Activated CD4-positive, alpha-beta T cell treated with anti-CD3 and anti-CD28 coated beads, Interleukin-2, amount 10 ng/mL, durations not matched to agents 24 days and 14 days (primary cell): ENCODE measurements at regions not wholly inside any gene's neighbourhood (a gene's known extent, or its start where the extent isn't known, plus 50 kb on each side); places are given as distances from the start of the nearest gene placed in this dataset.

Experiments
- DNase-seq: peaks from one replicate; pipeline ENCODE4 v3.0.0; 2022
- H3K27ac Mint-ChIP-seq: one replicate; pipeline ENCODE4 v1.8.0; 2022; ENCODE audit warnings: mild to moderate bottlenecking, mixed read lengths
- H3K27me3 Mint-ChIP-seq: one replicate; pipeline ENCODE4 v1.8.0; 2022; ENCODE audit warnings: mixed read lengths
- H3K36me3 Mint-ChIP-seq: one replicate; pipeline ENCODE4 v1.8.0; 2022; ENCODE audit warnings: low read depth, mild to moderate bottlenecking, mixed read lengths
- H3K4me1 Mint-ChIP-seq: one replicate; pipeline ENCODE4 v1.8.0; 2021; ENCODE audit warnings: mixed read lengths
- H3K4me3 Mint-ChIP-seq: one replicate; pipeline ENCODE4 v1.8.0; 2022; ENCODE audit warnings: mild to moderate bottlenecking, moderate library complexity, mixed read lengths
- H3K9me3 Mint-ChIP-seq: one replicate; pipeline ENCODE4 v1.8.0; 2021; ENCODE audit warnings: mixed read lengths
- intact Hi-C: fragments of 100-400 bp; cut with micrococcal nuclease; formaldehyde crosslinking; loops from one replicate; pipeline ENCODE4 v1.15.1; 2023

DNA sequence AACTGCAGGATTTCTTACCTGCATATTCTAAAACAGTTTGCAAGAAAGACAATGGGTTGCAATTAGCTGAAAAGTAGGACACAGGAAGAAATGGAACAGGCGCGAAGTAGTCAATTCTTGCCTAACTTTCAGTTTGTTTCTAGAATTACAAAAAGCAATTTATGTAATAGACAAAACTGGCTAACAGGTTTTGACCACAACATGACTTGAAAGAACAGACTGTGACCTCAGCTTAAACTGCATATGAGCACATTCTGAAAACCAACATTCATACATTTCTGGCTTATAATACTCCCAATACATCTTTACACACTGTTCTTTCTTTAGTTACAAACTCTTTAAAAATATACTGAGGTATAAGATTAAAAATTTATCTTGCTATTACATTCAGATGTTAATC, 405.9 kb upstream of the B3GALT2 start:
- no peak for DNase-seq
- intact Hi-C loops, result no loop called here
- peaks cover 1% of the 10 kb centered on the region for H3K27me3 Mint-ChIP-seq
- no peak overlapping the region for H3K4me3 Mint-ChIP-seq
- H3K27ac Mint-ChIP-seq, result no peak overlapping the region
- peaks cover 2% of the 10 kb centered on the region for H3K36me3 Mint-ChIP-seq
- H3K4me1 Mint-ChIP-seq, result peaks cover 17% of the 10 kb centered on the region
- peaks cover 12% of the 10 kb centered on the region for H3K9me3 Mint-ChIP-seq

DNA sequence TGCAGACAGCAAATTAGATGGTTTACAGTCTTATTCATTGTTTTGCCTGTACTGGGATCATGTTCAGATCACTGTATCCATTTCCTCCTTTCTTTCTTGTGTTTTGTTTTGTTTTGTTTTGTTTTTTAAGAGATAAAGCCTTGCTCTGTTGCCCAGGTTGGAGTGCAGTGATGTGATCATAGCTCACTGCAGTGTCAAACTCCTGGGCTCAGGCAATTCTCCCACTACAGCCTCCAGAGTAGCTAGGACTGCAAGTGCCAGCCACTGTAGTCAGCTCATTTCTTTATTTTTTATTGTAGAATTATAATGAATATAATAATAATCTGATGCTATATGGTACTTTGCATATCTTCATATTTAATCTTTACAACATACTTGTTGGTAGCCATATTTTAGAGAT, 403.7 kb upstream of the B3GALT2 start:
- H3K9me3 Mint-ChIP-seq, result peaks cover 4% of the 10 kb centered on the region
- H3K27ac Mint-ChIP-seq, result no peak overlapping the region
- intact Hi-C loops, result no loop called here
- H3K4me1 Mint-ChIP-seq, result peaks cover 17% of the 10 kb centered on the region
- no peak overlapping the region for H3K4me3 Mint-ChIP-seq
- H3K27me3 Mint-ChIP-seq, result no peaks in the 10 kb centered on the region
- no peak for DNase-seq
- H3K36me3 Mint-ChIP-seq, result no peaks in the 10 kb centered on the region

- H3K27ac Mint-ChIP-seq, result no peak overlapping the region
- H3K4me1 Mint-ChIP-seq, result peaks cover 17% of the 10 kb centered on the region
- no peak overlapping the region for H3K4me3 Mint-ChIP-seq
- intact Hi-C loops, result no loop called here
- no peak for DNase-seq
- H3K27me3 Mint-ChIP-seq, result no peaks in the 10 kb centered on the region
- H3K36me3 Mint-ChIP-seq, result no peaks in the 10 kb centered on the region
- peaks cover 4% of the 10 kb centered on the region for H3K9me3 Mint-ChIP-seq
Measured at GRCh38 chr1:193589597-193590040, 403.2 kb upstream of the B3GALT2 start.

DNA sequence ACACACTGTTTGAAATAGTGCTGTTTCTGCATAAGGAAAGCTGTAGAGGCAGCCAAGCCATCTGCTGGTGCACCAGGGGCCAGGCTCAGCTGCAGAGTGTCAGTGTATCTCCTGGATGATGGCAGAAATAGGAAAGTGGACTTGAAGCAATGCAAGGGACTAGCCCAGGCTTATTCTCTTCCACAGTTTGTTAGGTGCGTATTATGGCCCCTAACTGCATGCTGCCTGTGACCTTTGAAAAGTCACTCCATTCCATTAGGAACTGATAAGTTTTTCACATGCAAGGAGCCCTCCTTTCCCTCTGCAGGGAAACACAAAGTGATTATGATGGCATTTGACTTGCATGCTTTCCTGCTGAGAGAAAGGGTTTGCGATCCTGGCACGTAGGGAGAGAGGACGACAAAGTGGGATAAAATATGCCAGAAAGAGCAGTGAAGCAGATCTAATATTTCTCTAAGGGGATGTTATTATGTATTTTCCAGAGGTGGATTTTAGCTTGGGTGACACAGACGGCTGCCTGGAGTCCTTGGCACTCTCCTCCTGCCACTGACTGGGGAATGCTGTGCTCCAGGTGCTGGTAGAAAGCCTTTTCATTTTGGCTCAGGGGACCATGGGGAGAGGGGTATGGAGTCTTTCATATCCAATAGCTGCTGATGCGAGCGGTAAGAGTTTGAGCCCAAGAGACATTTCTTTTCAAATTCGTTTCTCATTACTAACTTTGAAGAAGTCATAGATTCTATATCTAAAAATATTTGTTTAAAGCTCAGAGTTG, 402.1 kb upstream of the B3GALT2 start:
- H3K4me1 Mint-ChIP-seq, result peaks cover 17% of the 10 kb centered on the region
- no peak overlapping the region for H3K27ac Mint-ChIP-seq
- intact Hi-C loops, result no loop called here
- H3K27me3 Mint-ChIP-seq, result no peaks in the 10 kb centered on the region
- no peak for DNase-seq
- peaks cover 4% of the 10 kb centered on the region for H3K9me3 Mint-ChIP-seq
- H3K4me3 Mint-ChIP-seq, result no peak overlapping the region
- no peaks in the 10 kb centered on the region for H3K36me3 Mint-ChIP-seq

DNA sequence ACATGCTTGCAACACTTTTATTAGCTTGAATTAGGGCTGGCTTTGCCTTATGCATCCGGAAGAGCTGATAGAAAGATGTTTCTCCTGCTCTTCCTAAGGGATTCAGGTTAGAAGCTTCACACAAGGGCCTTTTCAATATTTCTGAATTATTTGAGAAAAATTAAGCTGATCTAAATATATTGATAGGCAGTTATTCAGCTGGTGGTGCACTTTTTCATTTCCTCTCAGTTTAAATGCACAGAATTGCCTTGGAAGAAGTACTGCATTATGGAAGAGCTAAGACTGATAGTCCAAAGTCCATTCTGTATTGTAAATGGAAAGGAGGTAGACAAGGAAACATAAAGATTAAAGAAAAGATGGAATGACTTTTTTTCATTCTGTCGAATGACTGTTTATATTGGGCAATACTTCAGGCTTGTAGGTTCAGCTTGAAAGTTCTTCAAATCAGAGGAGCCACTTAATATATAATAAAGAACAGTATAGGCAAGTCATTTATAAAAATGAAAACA, 398.4 kb upstream of the B3GALT2 start:
- no peak for DNase-seq
- Mint-ChIP-seq H3K9me3 (peaks cover 9% of the 10 kb centered on the region), H3K4me1 (no peaks in the 10 kb centered on the region), H3K27me3 (no peaks in the 10 kb centered on the region), H3K4me3 (no peak overlapping the region), H3K36me3 (no peaks in the 10 kb centered on the region), H3K27ac (no peak overlapping the region)
- intact Hi-C loops, result no loop called here

DNA sequence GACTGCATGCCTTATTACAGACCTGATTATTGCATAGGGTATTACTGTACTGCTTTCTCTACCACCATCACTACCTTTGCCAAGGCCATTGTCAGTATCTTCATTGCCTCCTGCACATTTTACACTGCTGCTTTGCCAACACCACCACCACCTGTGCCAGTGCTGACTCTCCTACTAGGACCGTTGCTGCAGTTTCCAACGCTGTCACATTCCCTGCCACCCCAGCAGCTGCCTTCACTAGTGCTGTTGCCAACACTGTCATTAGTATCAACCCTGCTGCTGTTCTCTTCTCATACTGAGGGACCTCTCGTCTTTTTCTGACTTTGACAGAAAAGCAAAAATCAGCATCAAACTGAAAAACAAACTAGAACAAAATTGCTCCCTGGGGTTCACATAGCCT, 394.9 kb upstream of the B3GALT2 start:
- DNase-seq, result no peak
- no peaks in the 10 kb centered on the region for H3K4me1 Mint-ChIP-seq
- no peak overlapping the region for H3K4me3 Mint-ChIP-seq
- H3K27me3 Mint-ChIP-seq, result peaks cover 2% of the 10 kb centered on the region
- no peak overlapping the region for H3K27ac Mint-ChIP-seq
- H3K9me3 Mint-ChIP-seq, result peaks cover 9% of the 10 kb centered on the region
- intact Hi-C loops, result no loop called here
- no peaks in the 10 kb centered on the region for H3K36me3 Mint-ChIP-seq

DNA sequence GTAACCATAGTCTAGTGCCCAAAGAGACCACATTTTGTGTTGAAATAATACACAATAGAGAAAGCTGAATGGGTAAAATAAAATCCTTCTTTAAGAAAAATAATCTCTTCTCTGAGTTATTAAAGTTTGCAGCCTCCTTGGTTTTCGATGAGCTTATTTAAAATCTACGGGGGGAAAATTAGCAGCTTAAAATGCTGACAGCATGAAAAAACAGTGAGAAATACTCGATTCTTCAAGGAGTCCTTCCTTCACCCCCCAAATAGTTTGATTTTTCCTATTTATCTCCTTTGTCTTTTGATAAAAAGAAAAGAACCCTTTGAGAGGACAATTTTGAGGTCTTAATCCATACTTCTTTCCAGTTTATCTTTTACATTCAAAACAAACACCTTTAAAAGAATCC, 394.0 kb upstream of the B3GALT2 start:
- intact Hi-C loops, result no loop called here
- peaks cover 2% of the 10 kb centered on the region for H3K27me3 Mint-ChIP-seq
- no peak overlapping the region for H3K4me3 Mint-ChIP-seq

GRCh38 chr1:193579323-193579722, 392.9 kb upstream of the B3GALT2 start:
- Mint-ChIP-seq H3K36me3 (no peaks in the 10 kb centered on the region), H3K9me3 (peaks cover 9% of the 10 kb centered on the region)
- no peak for DNase-seq

More for the DNA sequence above, 394.0 kb upstream of the B3GALT2 start:
- no peak for DNase-seq
- Mint-ChIP-seq H3K27ac (no peak overlapping the region), H3K9me3 (peaks cover 9% of the 10 kb centered on the region), H3K4me1 (no peaks in the 10 kb centered on the region), H3K36me3 (no peaks in the 10 kb centered on the region)

DNA sequence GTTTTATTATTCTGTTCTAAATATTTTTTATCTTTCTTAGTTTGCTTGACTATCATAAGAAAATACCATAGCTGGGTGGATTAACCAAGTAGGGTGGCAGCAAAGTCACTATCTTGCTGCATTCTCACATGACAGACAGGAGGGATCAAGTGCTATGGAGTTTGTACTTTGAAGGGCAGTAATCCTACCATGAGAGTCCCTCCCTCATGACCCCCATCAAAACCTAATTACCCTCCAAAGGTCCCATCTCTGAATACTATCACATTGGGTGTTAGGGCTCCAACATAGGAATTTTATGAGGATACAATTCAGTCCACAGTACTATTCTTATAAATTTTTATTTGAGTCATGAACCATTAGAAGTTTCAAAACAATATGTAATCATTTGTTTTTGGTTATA, 388.5 kb upstream of the B3GALT2 start:
- no peak overlapping the region for H3K4me3 Mint-ChIP-seq
- H3K27ac Mint-ChIP-seq, result no peak overlapping the region
- peaks cover 20% of the 10 kb centered on the region for H3K36me3 Mint-ChIP-seq
- no peak for DNase-seq
- H3K27me3 Mint-ChIP-seq, result peaks cover 2% of the 10 kb centered on the region
- intact Hi-C loops, result no loop called here
- peaks cover 11% of the 10 kb centered on the region for H3K9me3 Mint-ChIP-seq
- H3K4me1 Mint-ChIP-seq, result peaks cover 5% of the 10 kb centered on the region

More at GRCh38 chr1:193579323-193579722, 392.9 kb upstream of the B3GALT2 start:
- H3K4me1 Mint-ChIP-seq, result no peaks in the 10 kb centered on the region
- H3K4me3 Mint-ChIP-seq, result no peak overlapping the region
- no peak overlapping the region for H3K27ac Mint-ChIP-seq
- intact Hi-C loops, result no loop called here
- peaks cover 2% of the 10 kb centered on the region for H3K27me3 Mint-ChIP-seq

DNA sequence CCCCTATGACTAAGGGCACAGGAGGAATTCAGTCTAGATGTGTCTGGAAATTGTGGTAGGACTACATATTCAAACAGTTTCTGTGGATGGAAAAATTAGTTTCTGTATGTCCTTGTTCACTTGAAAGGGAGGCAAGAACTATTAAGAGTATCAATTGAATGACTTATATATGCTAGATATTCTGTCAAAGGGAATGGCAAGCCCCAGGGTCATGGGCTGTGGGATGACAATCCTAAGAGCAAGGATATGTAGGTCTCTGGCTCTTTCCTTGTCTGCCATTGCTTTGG, 383.5 kb upstream of the B3GALT2 start:
- H3K27ac Mint-ChIP-seq, result peak overlapping the region; percentile 50
- H3K27me3 Mint-ChIP-seq, result no peaks in the 10 kb centered on the region
- DNase-seq, result no peak
- intact Hi-C loops, result loop anchor here (1.0 kb wide), 4 partner anchors 12 to 158 kb away; no protein-coding TSS in a partner anchor
- no peak overlapping the region for H3K4me3 Mint-ChIP-seq
- peaks cover 20% of the 10 kb centered on the region for H3K4me1 Mint-ChIP-seq
- H3K36me3 Mint-ChIP-seq, result peaks cover 22% of the 10 kb centered on the region
- peaks cover 20% of the 10 kb centered on the region for H3K9me3 Mint-ChIP-seq

GRCh38 chr1:193569096-193569982, 382.9 kb upstream of the B3GALT2 start:
- Mint-ChIP-seq H3K9me3 (peaks cover 20% of the 10 kb centered on the region), H3K4me3 (peak overlapping the region; percentile 4), H3K36me3 (peaks cover 22% of the 10 kb centered on the region), H3K27me3 (no peaks in the 10 kb centered on the region), H3K4me1 (peaks cover 20% of the 10 kb centered on the region), H3K27ac (peak overlapping the region; percentile 84)
- intact Hi-C loops, result loop anchor here (1.0 kb wide), 3 partner anchors 32 to 157 kb away; no protein-coding TSS in a partner anchor
- DNase-seq, result peak; percentile 78

GRCh38 chr1:193568512-193568911, 382.1 kb upstream of the B3GALT2 start:
- Mint-ChIP-seq H3K4me3 (no peak overlapping the region), H3K27me3 (no peaks in the 10 kb centered on the region), H3K4me1 (peaks cover 20% of the 10 kb centered on the region), H3K36me3 (peaks cover 20% of the 10 kb centered on the region), H3K9me3 (peaks cover 20% of the 10 kb centered on the region), H3K27ac (peak overlapping the region; percentile 31)
- DNase-seq, result no peak
- intact Hi-C loops, result no loop called here

GRCh38 chr1:193567937-193568336, 381.5 kb upstream of the B3GALT2 start:
- Mint-ChIP-seq H3K36me3 (peaks cover 20% of the 10 kb centered on the region), H3K4me3 (no peak overlapping the region), H3K4me1 (peaks cover 20% of the 10 kb centered on the region), H3K27me3 (no peaks in the 10 kb centered on the region), H3K27ac (peak overlapping the region; percentile 31), H3K9me3 (peaks cover 20% of the 10 kb centered on the region)
- no peak for DNase-seq
- intact Hi-C loops, result no loop called here

GRCh38 chr1:193566735-193567134, 380.3 kb upstream of the B3GALT2 start:
- Mint-ChIP-seq H3K4me1 (peaks cover 20% of the 10 kb centered on the region), H3K27ac (no peak overlapping the region), H3K4me3 (no peak overlapping the region), H3K27me3 (no peaks in the 10 kb centered on the region), H3K9me3 (peaks cover 15% of the 10 kb centered on the region), H3K36me3 (peaks cover 12% of the 10 kb centered on the region)
- no peak for DNase-seq
- intact Hi-C loops, result no loop called here
